Breast epithelium (tissue), 4 donors: ENCODE measurements at regions not wholly inside any gene's neighbourhood (a gene's known extent, or its start where the extent isn't known, plus 50 kb on each side); places are given as distances from the start of the nearest gene placed in this dataset.

Source experiments
- DNase-seq, 2 donors: peaks; one replicate each; pipeline ENCODE4 v3.0.0-alpha.2; 2019; ENCODE audit warnings: low spot score in 2 of 2
- H3K27ac ChIP-seq, 2 donors: fragments of 200-600 bp; sonication (generic) in 1 of 2; one replicate each; pipeline ENCODE4 v1.5.1; 2016 to 2019; ENCODE audit warnings: mild to moderate bottlenecking in 1 of 2
- H3K27me3 ChIP-seq, 2 donors: fragments of 200-600 bp; sonication (generic) in 1 of 2; one replicate each; pipeline versions ENCODE4 v1.5.1 to v1.6.0; 2017 to 2019; ENCODE audit warnings: control low read depth in 1 of 2, mild to moderate bottlenecking in 1 of 2
- H3K36me3 ChIP-seq: fragments of 200-600 bp; one replicate; pipeline ENCODE4 v1.5.1; 2019
- H3K4me1 ChIP-seq, 2 donors: fragments of 200-600 bp; sonication (generic); one replicate each; pipeline ENCODE4 v1.5.1; 2016 to 2019; ENCODE audit warnings: control low read depth in 1 of 2
- H3K4me3 ChIP-seq, 3 donors: fragments of 200-600 bp; sonication (generic); 1 replicate in 2 of 3; 2 replicates in 1 of 3; pipeline ENCODE4 v1.5.1; 2016 to 2019; ENCODE audit warnings: mild to moderate bottlenecking in 3 of 3, moderate library complexity in 2 of 3
- H3K9me3 ChIP-seq, 2 donors: fragments of 200-600 bp; sonication (generic) in 1 of 2; one replicate each; pipeline ENCODE4 v1.5.1; 2016 to 2019; ENCODE audit warnings: control low read depth in 1 of 2
- CTCF ChIP-seq, 3 donors: fragments of 450-650 bp; IDR thresholded peaks; one replicate each; pipeline ENCODE4 v1.5.1; 2016 to 2017; ENCODE audit warnings: antibody characterized with exemption in 3 of 3, mild to moderate bottlenecking in 3 of 3, moderate library complexity in 3 of 3
- POLR2A ChIP-seq: fragments of 450-650 bp; IDR thresholded peaks from one replicate; pipeline ENCODE4 v1.6.1; 2016; ENCODE audit warnings: antibody characterized with exemption, mild to moderate bottlenecking, moderate library complexity
- POLR2AphosphoS5 ChIP-seq, 3 donors: sonication (generic); formaldehyde crosslinking; IDR thresholded peaks; one replicate each; pipeline ENCODE4 v1.6.1; 2017; ENCODE audit warnings: antibody characterized with exemption in 3 of 3
- intact Hi-C: fragments of 100-400 bp; cut with DNase I; formaldehyde crosslinking; loops from one replicate; pipeline ENCODE4 v1.15.1; 2023; ENCODE audit warnings: low total_unique reads

GRCh38 chr16:80117556-80118130 lies 423.1 kb upstream of the DYNLRB2 start:
- intact Hi-C loops, result no loop called here
- H3K9me3 ChIP-seq, result no peaks in the 10 kb centered on the region

GRCh38 chr16:80116711-80117110 lies 424.1 kb upstream of the DYNLRB2 start:
- intact Hi-C loops, result no loop called here
- Histone ChIP-seq H3K4me1 (no peaks in the 10 kb centered on the region), H3K27me3 (no peaks in the 10 kb centered on the region), H3K4me3 (no peak overlapping the region), H3K27ac (no peak overlapping the region), H3K36me3 (no peaks in the 10 kb centered on the region), H3K9me3 (no peaks in the 10 kb centered on the region)
- DNase-seq, result no peak
- TF ChIP-seq POLR2AphosphoS5 (IDR thresholded peaks at IDR 0.05) (no peak), CTCF (IDR thresholded peaks at IDR 0.05) (no peak), POLR2A (no peak)

More at GRCh38 chr16:80117556-80118130, 423.1 kb upstream of the DYNLRB2 start:
- no peak for TF ChIP-seq POLR2A
- no peak for TF ChIP-seq CTCF (IDR thresholded peaks at IDR 0.05)
- no peak for TF ChIP-seq POLR2AphosphoS5 (IDR thresholded peaks at IDR 0.05)
- H3K4me3 ChIP-seq, result no peak overlapping the region
- no peaks in the 10 kb centered on the region for H3K27me3 ChIP-seq
- H3K27ac ChIP-seq, result no peak overlapping the region
- H3K4me1 ChIP-seq, result no peaks in the 10 kb centered on the region
- DNase-seq, result no peak
- no peaks in the 10 kb centered on the region for H3K36me3 ChIP-seq

- H3K4me1 ChIP-seq, result no peaks in the 10 kb centered on the region
- H3K9me3 ChIP-seq, result no peaks in the 10 kb centered on the region
- no peaks in the 10 kb centered on the region for H3K27me3 ChIP-seq
- intact Hi-C loops, result no loop called here
- DNase-seq, result no peak
- no peak for TF ChIP-seq POLR2A
- no peak for TF ChIP-seq POLR2AphosphoS5 (IDR thresholded peaks at IDR 0.05)
- no peak for TF ChIP-seq CTCF (IDR thresholded peaks at IDR 0.05)
- H3K4me3 ChIP-seq, result no peak overlapping the region
- H3K36me3 ChIP-seq, result no peaks in the 10 kb centered on the region
- no peak overlapping the region for H3K27ac ChIP-seq
Observed at GRCh38 chr16:80114699-80115098, 426.1 kb upstream of the DYNLRB2 start.

- no peaks in the 10 kb centered on the region for H3K9me3 ChIP-seq
- intact Hi-C loops, result no loop called here
- H3K27me3 ChIP-seq, result no peaks in the 10 kb centered on the region
- peak overlapping the region in 1 of 2 donors; percentile 66 for H3K27ac ChIP-seq
- no peaks in the 10 kb centered on the region for H3K4me1 ChIP-seq
- H3K36me3 ChIP-seq, result no peaks in the 10 kb centered on the region
- DNase-seq, result peak in 1 of 2 donors; percentile 65
- H3K4me3 ChIP-seq, result no peak overlapping the region
- TF ChIP-seq CTCF (IDR thresholded peaks at IDR 0.05), result no peak
- TF ChIP-seq POLR2AphosphoS5 (IDR thresholded peaks at IDR 0.05), result peak in 1 of 3 donors; percentile 32
Observed at GRCh38 chr16:80113873-80114574, 426.8 kb upstream of the DYNLRB2 start.

- Histone ChIP-seq H3K4me3 (no peak overlapping the region), H3K27ac (no peak overlapping the region), H3K27me3 (no peaks in the 10 kb centered on the region), H3K9me3 (no peaks in the 10 kb centered on the region), H3K36me3 (no peaks in the 10 kb centered on the region), H3K4me1 (no peaks in the 10 kb centered on the region)
- TF ChIP-seq POLR2A, result no peak
- TF ChIP-seq POLR2AphosphoS5 (IDR thresholded peaks at IDR 0.05), result no peak
- no peak for TF ChIP-seq CTCF (IDR thresholded peaks at IDR 0.05)
- no peak for DNase-seq
- intact Hi-C loops, result no loop called here
Observed at GRCh38 chr16:80109581-80109980, 431.2 kb upstream of the DYNLRB2 start.
